ENCODE measurements at regions not wholly inside any gene's neighbourhood (a gene's known extent, or its start where the extent isn't known, plus 50 kb on each side); places are given as distances from the start of the nearest gene placed in this dataset.

DNA sequence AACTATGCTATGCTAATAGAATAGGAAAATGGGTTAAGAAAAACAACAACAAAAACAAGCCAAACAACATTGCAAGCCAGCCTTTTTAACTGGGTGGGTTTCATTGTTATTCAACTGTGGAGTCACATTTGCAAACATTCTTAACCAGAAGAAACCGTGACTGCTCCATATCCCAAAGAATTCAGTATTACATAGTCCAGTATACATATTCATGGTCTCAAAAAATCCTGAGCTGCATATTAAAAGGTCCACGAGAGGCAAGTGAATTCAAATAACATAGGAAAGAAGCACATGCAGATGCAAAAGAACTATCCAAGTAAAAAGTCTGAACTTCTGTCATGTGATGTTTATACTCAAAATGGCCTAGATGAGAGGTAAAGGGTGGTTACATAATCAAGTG lies 179.1 kb upstream of the ETAA1 start:
- no peak for DNase-seq (ENCODE audit: low read depth in 1 of 2, low spot score in 1 of 2)
- TF ChIP-seq, protein P1, sequence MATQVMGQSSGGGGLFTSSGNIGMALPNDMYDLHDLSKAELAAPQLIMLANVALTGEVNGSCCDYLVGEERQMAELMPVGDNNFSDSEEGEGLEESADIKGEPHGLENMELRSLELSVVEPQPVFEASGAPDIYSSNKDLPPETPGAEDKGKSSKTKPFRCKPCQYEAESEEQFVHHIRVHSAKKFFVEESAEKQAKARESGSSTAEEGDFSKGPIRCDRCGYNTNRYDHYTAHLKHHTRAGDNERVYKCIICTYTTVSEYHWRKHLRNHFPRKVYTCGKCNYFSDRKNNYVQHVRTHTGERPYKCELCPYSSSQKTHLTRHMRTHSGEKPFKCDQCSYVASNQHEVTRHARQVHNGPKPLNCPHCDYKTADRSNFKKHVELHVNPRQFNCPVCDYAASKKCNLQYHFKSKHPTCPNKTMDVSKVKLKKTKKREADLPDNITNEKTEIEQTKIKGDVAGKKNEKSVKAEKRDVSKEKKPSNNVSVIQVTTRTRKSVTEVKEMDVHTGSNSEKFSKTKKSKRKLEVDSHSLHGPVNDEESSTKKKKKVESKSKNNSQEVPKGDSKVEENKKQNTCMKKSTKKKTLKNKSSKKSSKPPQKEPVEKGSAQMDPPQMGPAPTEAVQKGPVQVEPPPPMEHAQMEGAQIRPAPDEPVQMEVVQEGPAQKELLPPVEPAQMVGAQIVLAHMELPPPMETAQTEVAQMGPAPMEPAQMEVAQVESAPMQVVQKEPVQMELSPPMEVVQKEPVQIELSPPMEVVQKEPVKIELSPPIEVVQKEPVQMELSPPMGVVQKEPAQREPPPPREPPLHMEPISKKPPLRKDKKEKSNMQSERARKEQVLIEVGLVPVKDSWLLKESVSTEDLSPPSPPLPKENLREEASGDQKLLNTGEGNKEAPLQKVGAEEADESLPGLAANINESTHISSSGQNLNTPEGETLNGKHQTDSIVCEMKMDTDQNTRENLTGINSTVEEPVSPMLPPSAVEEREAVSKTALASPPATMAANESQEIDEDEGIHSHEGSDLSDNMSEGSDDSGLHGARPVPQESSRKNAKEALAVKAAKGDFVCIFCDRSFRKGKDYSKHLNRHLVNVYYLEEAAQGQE (IDR thresholded peaks at IDR 0.05; ENCODE audit: insufficient replicate concordance, low read depth): no peak
- TF ChIP-seq, protein P2, sequence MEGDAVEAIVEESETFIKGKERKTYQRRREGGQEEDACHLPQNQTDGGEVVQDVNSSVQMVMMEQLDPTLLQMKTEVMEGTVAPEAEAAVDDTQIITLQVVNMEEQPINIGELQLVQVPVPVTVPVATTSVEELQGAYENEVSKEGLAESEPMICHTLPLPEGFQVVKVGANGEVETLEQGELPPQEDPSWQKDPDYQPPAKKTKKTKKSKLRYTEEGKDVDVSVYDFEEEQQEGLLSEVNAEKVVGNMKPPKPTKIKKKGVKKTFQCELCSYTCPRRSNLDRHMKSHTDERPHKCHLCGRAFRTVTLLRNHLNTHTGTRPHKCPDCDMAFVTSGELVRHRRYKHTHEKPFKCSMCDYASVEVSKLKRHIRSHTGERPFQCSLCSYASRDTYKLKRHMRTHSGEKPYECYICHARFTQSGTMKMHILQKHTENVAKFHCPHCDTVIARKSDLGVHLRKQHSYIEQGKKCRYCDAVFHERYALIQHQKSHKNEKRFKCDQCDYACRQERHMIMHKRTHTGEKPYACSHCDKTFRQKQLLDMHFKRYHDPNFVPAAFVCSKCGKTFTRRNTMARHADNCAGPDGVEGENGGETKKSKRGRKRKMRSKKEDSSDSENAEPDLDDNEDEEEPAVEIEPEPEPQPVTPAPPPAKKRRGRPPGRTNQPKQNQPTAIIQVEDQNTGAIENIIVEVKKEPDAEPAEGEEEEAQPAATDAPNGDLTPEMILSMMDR (IDR thresholded peaks at IDR 0.05; ENCODE audit: insufficient read depth, low read length): no peak
- TF ChIP-seq GABPA (IDR thresholded peaks at IDR 0.05; ENCODE audit: low read depth): no peak
- no peak for TF ChIP-seq SPI1 (IDR thresholded peaks at IDR 0.05; ENCODE audit: borderline replicate concordance, low read depth)
- no peak for TF ChIP-seq POLR2AphosphoS5 (IDR thresholded peaks at IDR 0.05; ENCODE audit: low read depth)
- H3K4me3 ChIP-seq (replicated peaks; ENCODE audit: insufficient read depth, low read length): no peak overlapping the region
- no peaks in the 10 kb centered on the region for H3K27me3 ChIP-seq (ENCODE audit: insufficient read depth, poor library complexity, severe bottlenecking)
- no peak overlapping the region for H3K27ac ChIP-seq (replicated peaks)

DNA sequence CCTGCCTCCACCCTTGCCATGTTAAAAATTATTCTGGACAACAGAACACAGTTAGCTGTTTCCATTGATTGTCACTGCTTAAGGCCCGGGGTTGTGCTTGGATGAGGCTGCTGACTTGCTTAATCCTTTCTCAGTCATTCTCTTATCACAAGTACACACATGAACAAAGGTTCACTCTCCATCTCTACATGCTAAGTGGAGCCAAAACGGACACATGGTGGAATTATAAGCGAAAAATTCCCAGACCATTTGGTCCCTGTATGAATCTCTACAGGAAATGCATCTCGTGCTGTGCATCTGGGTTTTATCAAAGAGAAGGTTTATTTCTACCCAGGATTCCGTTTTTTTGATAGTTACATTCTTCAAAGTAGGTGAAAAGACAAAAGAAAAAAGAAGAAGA lies 177.5 kb upstream of the ETAA1 start:
- DNase-seq (ENCODE audit: low read depth in 1 of 2, low spot score in 1 of 2): no peak
- Histone ChIP-seq H3K4me3 (replicated peaks; ENCODE audit: insufficient read depth, low read length) (no peak overlapping the region), H3K27me3 (ENCODE audit: insufficient read depth, poor library complexity, severe bottlenecking) (no peaks in the 10 kb centered on the region), H3K27ac (replicated peaks) (no peak overlapping the region)
- no peak for TF ChIP-seq SPI1 (IDR thresholded peaks at IDR 0.05; ENCODE audit: borderline replicate concordance, low read depth)
- TF ChIP-seq POLR2AphosphoS5 (IDR thresholded peaks at IDR 0.05; ENCODE audit: low read depth): no peak
- TF ChIP-seq, protein P2 (IDR thresholded peaks at IDR 0.05; ENCODE audit: insufficient read depth, low read length): no peak
- TF ChIP-seq, protein P1 (IDR thresholded peaks at IDR 0.05; ENCODE audit: insufficient replicate concordance, low read depth): no peak
- TF ChIP-seq GABPA (IDR thresholded peaks at IDR 0.05; ENCODE audit: low read depth): no peak

DNA sequence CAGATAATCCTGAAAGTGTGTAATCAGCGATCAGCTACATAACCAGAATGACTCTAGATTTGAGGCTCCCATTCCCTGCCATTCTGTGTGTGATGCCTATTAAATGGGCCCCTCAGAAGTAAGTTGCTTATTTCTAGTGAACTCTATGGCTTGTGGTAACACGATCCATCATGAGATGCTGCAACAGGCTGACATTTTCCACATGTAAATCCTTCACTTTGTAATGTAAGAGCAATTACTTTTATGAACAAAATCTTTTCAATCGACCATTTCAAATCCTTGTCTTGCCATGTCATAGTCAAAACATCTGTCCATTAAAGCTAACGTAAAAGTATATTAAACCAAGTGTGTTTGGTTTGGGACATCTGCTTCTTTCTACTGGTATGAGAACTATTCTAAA lies 175.9 kb upstream of the ETAA1 start:
- Histone ChIP-seq H3K4me3 (replicated peaks; ENCODE audit: insufficient read depth, low read length) (no peak overlapping the region), H3K27ac (replicated peaks) (no peak overlapping the region), H3K27me3 (ENCODE audit: insufficient read depth, poor library complexity, severe bottlenecking) (no peaks in the 10 kb centered on the region)
- DNase-seq (ENCODE audit: low read depth in 1 of 2, low spot score in 1 of 2): no peak
- TF ChIP-seq, protein P1 (IDR thresholded peaks at IDR 0.05; ENCODE audit: insufficient replicate concordance, low read depth): no peak
- TF ChIP-seq POLR2AphosphoS5 (IDR thresholded peaks at IDR 0.05; ENCODE audit: low read depth): no peak
- TF ChIP-seq GABPA (IDR thresholded peaks at IDR 0.05; ENCODE audit: low read depth): no peak
- TF ChIP-seq, protein P2 (IDR thresholded peaks at IDR 0.05; ENCODE audit: insufficient read depth, low read length): no peak
- no peak for TF ChIP-seq SPI1 (IDR thresholded peaks at IDR 0.05; ENCODE audit: borderline replicate concordance, low read depth)
